HG03354 (cell line): ENCODE measurements at regions not wholly inside any gene's neighbourhood (a gene's known extent, or its start where the extent isn't known, plus 50 kb on each side); places are given as distances from the start of the nearest gene placed in this dataset.
"Not testable (repeated sequence)": the region's sequence is repeated elsewhere in the genome, so short reads cannot be mapped to it uniquely, and the experiment has no call there.

Experiments used
- ATAC-seq: cut with Tn5 transposase; IDR thresholded peaks from one replicate; pipeline ENCODE4 v1.9.1; 2021; ENCODE audit warnings: mild to moderate bottlenecking; ENCODE audit not compliant: unreplicated experiment, poor library complexity, severe bottlenecking

DNA sequence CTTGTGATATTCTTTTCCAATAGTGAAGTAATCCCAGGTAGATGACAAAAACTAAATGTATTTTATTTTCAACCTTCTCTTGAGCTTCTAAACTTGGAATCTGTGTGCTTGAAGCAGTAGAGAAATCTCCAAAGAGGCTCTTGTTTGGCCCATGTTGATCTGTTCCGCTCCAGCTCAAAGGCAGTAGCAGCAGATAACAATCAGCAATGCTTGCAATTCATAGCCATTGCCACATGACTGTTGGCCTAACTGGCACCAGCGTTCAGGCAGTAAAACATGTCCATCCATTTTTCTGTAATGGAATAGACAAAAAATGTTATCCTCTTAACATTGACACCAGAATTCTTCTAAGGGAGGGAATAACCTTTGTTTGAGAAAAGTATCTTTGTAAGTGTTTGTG, 270.7 kb upstream of the MSX2 start:
- ATAC-seq: no peak

DNA sequence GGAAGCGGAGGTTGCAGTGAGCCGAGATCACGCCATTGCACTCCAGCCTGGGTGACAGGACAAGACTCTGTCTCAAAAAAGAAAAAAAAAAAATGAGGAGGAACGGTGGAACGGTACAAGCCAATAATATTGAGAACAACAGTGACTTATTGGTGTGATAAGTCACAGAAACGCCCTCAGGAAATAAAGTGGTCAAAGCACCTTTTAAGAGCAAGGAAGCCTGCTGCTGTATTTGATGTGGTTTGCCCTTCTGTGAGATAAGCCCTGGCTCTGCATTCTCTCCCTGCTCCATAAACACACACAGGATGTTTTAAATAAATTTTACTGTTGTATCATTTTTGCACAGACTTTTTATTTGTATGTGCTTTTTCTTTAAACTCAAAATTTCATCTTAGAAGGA, 269.9 kb upstream of the MSX2 start:
- no peak for ATAC-seq

DNA sequence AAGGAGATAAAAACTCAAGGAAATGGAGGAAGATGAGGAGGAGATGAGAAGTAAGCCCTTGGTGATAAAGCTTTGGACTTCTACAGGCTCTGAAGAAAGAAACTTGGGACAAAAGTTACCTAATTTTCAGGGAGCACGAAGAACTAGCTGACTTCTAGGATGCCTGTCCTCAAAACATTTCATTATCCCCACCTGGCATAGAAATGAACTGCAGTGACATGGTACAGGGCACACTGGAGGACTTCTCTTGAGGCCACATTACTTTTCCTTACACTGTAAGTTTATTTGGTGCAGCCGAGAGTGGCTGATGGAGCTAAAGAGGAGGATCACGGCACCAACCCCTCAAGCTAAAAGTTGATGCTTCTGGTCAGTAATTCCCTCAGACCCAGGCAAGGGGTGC, 269.5 kb upstream of the MSX2 start:
- ATAC-seq: no peak

GRCh38 chr5:174455301-174455700, 269.1 kb upstream of the MSX2 start:
- no peak for ATAC-seq

DNA sequence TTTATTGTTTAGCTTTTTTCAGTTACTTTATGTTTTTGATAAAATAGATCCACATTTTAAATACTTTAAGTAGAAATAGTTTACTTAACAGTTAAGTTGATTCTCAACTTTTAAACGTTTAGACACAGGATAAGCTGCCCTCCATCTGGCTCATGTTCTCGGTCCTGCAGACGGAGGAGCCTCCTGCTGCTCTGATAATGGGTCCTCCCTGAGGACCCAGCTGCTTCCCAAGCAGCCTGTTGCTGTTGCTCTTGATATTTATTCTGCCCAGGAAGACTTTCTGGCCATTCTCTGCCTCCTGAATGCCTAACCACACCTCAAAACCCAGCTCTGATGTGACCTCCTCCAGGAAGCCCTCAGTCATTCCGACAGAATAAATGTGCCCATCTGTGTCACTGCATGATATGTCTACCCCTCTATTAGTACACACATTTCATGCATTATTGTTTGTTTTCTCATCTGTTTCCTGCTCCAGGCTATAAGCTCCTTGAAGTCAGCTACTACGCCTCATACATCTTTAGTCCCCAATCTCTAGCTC, 267.2 kb upstream of the MSX2 start:
- no peak for ATAC-seq

GRCh38 chr5:174459071-174459702, 265.2 kb upstream of the MSX2 start:
- no peak for ATAC-seq

DNA sequence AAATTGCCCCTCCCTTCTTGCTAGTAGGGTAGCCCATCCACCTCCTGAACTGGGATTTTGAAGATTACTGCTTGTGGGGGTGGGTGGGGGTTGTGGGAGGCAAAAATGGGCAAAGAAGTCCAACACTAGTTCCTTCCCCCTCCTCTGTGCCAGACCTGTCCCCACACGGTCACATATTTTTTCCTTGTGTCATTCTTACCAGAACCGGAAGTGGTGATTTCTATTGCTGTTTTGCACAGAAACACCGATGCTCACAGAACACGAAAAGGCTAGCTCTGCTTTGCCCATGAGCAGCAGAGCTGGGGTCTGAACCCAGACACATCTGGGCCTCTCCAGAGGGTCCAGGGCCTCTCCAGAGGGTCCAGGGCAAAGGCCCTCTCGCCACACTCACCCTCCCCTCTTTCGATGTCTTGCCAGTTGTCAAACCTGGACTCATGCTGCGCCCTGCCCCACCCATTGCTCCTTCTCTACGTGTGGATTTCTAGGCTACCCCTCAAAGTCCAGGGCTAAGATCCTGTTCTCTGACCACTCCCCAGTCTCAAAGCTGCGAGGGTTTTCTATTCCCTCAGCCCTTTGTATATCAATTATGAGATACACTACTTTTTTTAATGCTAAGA, 264.4 kb upstream of the MSX2 start:
- no peak for ATAC-seq

- ATAC-seq: no peak
These were observed 262.3 kb upstream of the MSX2 start for GRCh38 chr5:174462129-174462528.

DNA sequence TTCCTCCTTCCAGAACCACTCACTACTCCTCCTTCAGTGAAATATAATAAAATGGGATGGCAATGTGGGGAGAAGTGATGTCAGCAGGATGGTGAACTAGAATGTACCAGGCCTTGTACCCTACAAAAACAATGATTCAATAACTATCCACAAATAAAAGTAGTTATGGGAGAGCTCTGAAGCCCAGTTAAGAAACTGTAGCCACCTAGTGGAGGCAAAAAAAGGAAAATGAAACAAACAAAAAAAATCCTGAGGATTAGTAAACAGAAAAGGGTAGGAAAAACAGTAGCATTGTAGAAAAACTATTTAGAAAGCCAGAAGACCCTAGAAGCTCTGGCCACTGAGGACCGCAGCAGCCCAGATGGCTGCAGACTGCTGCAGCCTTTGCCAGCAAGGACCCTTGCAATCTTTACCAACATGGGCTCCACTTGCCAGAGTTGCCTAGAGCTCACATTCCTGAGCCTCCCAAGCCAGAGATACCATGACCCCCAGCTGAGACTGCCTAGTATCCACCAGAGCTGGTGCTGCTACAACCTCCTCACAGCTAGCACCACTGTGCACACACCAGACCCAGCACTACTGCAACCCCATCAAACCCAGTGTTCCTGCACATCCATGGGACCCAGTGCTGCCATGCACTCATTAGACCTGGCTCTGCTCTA, 259.7 kb upstream of the MSX2 start:
- ATAC-seq: no peak

GRCh38 chr5:174471528-174471927, 252.9 kb upstream of the MSX2 start:
- ATAC-seq: not testable (repeated sequence)

- no peak for ATAC-seq
These were observed 251.4 kb upstream of the MSX2 start for GRCh38 chr5:174472956-174473355.

DNA sequence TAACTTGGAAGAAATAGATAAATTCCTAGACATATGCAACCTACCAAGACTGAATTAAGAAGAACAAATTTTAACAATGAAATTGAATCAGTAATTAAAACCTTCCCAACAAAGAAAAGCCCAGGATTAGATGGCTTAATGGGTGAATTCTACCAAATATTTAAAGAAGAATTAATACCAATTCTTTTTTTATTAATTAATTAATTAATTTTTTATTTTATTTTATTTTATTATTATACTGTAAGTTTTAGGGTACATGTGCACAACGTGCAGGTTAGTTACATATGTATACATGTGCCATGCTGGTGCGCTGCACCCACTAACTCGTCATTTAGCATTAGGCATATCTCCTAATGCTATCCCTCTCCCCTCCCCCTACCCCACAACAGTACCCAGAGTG, 248.4 kb upstream of the MSX2 start:
- not testable (repeated sequence) for ATAC-seq

GRCh38 chr5:174479325-174479724, 245.1 kb upstream of the MSX2 start:
- ATAC-seq: no peak

GRCh38 chr5:174481737-174482136, 242.6 kb upstream of the MSX2 start:
- no peak for ATAC-seq

GRCh38 chr5:174482607-174483024, 241.8 kb upstream of the MSX2 start:
- no peak for ATAC-seq

DNA sequence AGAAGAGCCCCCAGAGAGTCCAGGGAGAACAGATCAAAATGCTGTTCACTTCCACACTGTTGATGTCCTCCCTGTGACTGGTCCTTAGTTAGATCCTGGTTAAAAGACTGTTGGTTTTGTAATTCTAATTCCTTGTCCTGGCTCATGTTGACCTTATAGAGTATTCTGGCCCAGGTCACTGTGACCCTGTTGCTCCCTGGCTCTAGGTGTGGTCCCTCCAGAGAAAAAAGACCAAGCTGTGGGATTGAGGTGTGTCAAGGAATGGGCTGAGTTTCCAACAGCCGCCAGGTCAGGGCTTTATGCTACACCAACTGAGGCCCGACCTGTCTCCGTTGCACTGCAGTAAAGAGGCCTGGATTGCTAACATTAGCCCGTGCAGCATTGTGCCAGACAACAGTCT, 241.0 kb upstream of the MSX2 start:
- no peak for ATAC-seq

- ATAC-seq: no peak
These were observed 235.2 kb upstream of the MSX2 start for GRCh38 chr5:174489215-174489614.

- no peak for ATAC-seq
These were observed 234.3 kb upstream of the MSX2 start for GRCh38 chr5:174489920-174490597.

DNA sequence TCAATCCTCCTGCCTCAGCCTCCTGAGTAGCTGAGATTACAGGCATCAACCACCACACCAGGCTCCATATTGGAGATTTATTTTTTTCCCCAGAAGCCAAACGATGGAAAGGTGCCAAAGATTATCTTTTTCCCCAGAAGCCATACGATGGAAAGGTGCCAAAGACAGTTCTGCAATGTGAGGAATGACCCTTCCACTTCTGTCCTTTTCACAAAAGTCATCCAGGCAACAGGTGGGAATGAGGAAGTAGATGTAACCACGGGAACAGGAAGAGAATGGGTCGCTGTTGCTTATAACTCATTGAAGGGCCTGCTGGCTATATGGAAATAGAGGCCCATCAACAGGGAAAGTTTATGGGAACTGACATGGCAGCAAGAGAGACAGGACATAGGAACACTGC, 233.7 kb upstream of the MSX2 start:
- no peak for ATAC-seq

DNA sequence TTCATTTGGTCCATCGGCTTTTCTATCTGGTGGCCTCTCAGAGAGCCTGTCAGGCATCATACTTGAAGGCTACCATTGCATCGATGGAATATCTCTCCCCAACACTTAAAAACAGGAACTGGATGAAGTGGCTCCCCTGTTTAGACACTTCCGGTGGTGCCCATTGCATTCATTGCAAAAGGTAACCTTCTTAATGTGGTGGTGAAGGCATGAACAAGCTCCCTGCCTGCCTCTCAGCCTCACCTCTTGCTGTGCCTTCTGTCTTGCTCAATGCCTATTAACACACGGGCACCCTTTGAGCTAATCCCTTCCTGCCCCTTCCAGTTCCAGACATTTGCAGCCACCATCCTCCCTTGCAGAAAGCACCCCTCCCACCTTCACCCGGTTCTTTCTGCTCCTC, 233.1 kb upstream of the MSX2 start:
- ATAC-seq: no peak
